AG09319 (cell line): ENCODE measurements at regions not wholly inside any gene's neighbourhood (a gene's known extent, or its start where the extent isn't known, plus 50 kb on each side); places are given as distances from the start of the nearest gene placed in this dataset.

Experiments used
- DNase-seq: peaks from one replicate; pipeline ENCODE4 v3.0.0-alpha.2; 2010; ENCODE audit warnings: low read depth; ENCODE audit errors: extremely low read depth
- CTCF ChIP-seq: IDR thresholded peaks from 2 replicates; pipeline ENCODE4 v1.5.1; 2011; ENCODE audit warnings: low read depth, mild to moderate bottlenecking, inconsistent platforms, low read length, moderate library complexity

- no peak for TF ChIP-seq CTCF
- DNase-seq, result no peak
These were observed 724.0 kb downstream of the GALC start for GRCh38 chr14:87268997-87269396.

- DNase-seq, result no peak
- TF ChIP-seq CTCF, result no peak
These were observed 728.2 kb downstream of the GALC start for GRCh38 chr14:87264796-87265195.

- TF ChIP-seq CTCF, result no peak
- no peak for DNase-seq
These were observed 728.7 kb downstream of the GALC start for GRCh38 chr14:87264272-87264785.

DNA sequence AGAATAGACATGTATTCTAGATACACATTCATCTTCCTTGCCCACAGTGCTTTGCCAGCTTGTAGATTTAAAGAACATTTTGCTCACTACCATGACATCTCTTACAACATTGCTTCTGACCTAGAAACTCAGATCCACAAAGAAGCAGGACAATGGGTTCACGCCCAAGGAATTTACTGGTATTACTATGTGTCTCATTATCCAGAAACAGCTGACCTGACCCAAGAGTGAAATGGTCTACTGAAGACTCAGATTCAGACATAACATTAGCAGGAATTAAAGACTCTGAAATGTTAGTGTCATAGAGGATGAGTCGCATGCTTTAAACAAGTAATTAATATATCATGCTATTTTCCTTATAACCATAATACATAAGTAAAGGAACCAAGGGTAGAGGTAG, 731.4 kb downstream of the GALC start:
- no peak for TF ChIP-seq CTCF

GRCh38 chr14:87260460-87260859, 732.5 kb downstream of the GALC start:
- no peak for TF ChIP-seq CTCF
- no peak for DNase-seq

More for the DNA sequence above, 731.4 kb downstream of the GALC start:
- no peak for DNase-seq

GRCh38 chr14:87257421-87257820, 735.6 kb downstream of the GALC start:
- TF ChIP-seq CTCF, result no peak
- DNase-seq, result no peak

DNA sequence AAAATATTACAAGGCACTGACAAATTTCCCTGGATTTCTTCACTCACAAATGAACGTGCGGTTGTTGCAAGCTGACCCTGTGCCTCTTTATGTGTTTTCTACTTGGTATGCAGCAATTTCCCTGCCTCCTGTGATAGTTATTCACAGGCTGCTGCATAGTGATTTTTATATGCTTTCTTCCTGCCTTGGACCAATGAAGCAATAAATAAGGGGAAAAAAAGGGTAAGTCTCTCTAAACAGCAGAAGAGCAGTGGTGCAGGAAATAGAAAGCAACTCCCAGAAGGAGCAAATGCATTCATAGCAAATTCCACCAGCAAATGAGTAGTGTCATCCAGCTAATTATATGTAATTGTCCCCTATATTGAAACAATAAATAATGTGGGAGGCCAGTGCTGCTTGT, 737.9 kb downstream of the GALC start:
- no peak for TF ChIP-seq CTCF
- no peak for DNase-seq
